ENCODE measurements at regions not wholly inside any gene's neighbourhood (a gene's known extent, or its start where the extent isn't known, plus 50 kb on each side); places are given as distances from the start of the nearest gene placed in this dataset.

- Mint-ChIP-seq H3K27ac (peak overlapping the region in 2 of 3 experiments; percentile 35 to 44), H3K4me1 (no peaks in the 10 kb centered on the region), H3K4me3 (no peak overlapping the region), H3K27me3 (ENCODE audit: low read depth) (no peaks in the 10 kb centered on the region), H3K9me3 (no peaks in the 10 kb centered on the region), H3K36me3 (ENCODE audit: low read depth) (no peaks in the 10 kb centered on the region)
- no peak for TF ChIP-seq CTCF (IDR thresholded peaks at IDR 0.05; ENCODE audit: unreplicated experiment in 3 of 3)
Measured at GRCh38 chrX:6734844-6735634, 200.1 kb upstream of the VCX3A start.

DNA sequence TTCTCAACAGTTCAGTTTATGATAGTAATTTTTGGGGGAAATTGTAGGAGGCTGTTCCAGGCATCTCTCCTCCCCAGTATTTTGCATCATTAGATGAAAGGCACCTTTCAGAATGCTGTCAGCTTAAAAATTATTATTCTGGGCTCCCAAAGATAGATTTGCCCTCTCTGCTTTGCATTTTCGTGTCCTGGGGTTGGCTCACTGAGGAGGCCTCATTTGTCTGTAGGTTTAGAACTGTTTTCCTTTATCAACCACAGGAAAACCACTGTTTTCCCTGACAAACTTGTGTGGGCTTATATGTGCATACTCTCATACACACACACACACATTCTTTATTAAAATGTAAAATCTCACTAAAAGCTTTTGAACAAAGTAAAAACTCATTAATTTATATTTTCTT, 197.2 kb upstream of the VCX3A start:
- TF ChIP-seq CTCF (IDR thresholded peaks at IDR 0.05; ENCODE audit: unreplicated experiment in 3 of 3) = no peak
- Mint-ChIP-seq H3K9me3 (no peaks in the 10 kb centered on the region), H3K36me3 (ENCODE audit: low read depth) (no peaks in the 10 kb centered on the region), H3K27me3 (ENCODE audit: low read depth) (no peaks in the 10 kb centered on the region), H3K4me3 (no peak overlapping the region), H3K27ac (no peak overlapping the region), H3K4me1 (no peaks in the 10 kb centered on the region)

GRCh38 chrX:6729626-6730025, 194.7 kb upstream of the VCX3A start:
- no peaks in the 10 kb centered on the region for H3K9me3 Mint-ChIP-seq
- H3K4me3 Mint-ChIP-seq = no peak overlapping the region
- no peak overlapping the region for H3K27ac Mint-ChIP-seq
- no peaks in the 10 kb centered on the region for H3K27me3 Mint-ChIP-seq (ENCODE audit: low read depth)
- no peak for TF ChIP-seq CTCF (IDR thresholded peaks at IDR 0.05; ENCODE audit: unreplicated experiment in 3 of 3)
- H3K36me3 Mint-ChIP-seq (ENCODE audit: low read depth) = no peaks in the 10 kb centered on the region
- H3K4me1 Mint-ChIP-seq = no peaks in the 10 kb centered on the region

- H3K4me1 Mint-ChIP-seq = no peaks in the 10 kb centered on the region
- no peaks in the 10 kb centered on the region for H3K36me3 Mint-ChIP-seq (ENCODE audit: low read depth)
- H3K27ac Mint-ChIP-seq = no peak overlapping the region
- TF ChIP-seq CTCF (IDR thresholded peaks at IDR 0.05; ENCODE audit: unreplicated experiment in 3 of 3) = no peak
- no peaks in the 10 kb centered on the region for H3K27me3 Mint-ChIP-seq (ENCODE audit: low read depth)
- no peaks in the 10 kb centered on the region for H3K9me3 Mint-ChIP-seq
- H3K4me3 Mint-ChIP-seq = no peak overlapping the region
Measured at GRCh38 chrX:6718766-6719165, 183.8 kb upstream of the VCX3A start.

- no peaks in the 10 kb centered on the region for H3K9me3 Mint-ChIP-seq
- no peaks in the 10 kb centered on the region for H3K36me3 Mint-ChIP-seq (ENCODE audit: low read depth)
- no peak for TF ChIP-seq CTCF (IDR thresholded peaks at IDR 0.05; ENCODE audit: unreplicated experiment in 3 of 3)
- H3K27me3 Mint-ChIP-seq (ENCODE audit: low read depth) = peaks cover 5% of the 10 kb centered on the region
- H3K27ac Mint-ChIP-seq = no peak overlapping the region
- no peak overlapping the region for H3K4me3 Mint-ChIP-seq
- no peaks in the 10 kb centered on the region for H3K4me1 Mint-ChIP-seq
Measured at GRCh38 chrX:6708676-6709380, 173.9 kb upstream of the VCX3A start.

All from nephron (organoid).